ENCODE measurements at regions not wholly inside any gene's neighbourhood (a gene's known extent, or its start where the extent isn't known, plus 50 kb on each side); places are given as distances from the start of the nearest gene placed in this dataset.

DNA sequence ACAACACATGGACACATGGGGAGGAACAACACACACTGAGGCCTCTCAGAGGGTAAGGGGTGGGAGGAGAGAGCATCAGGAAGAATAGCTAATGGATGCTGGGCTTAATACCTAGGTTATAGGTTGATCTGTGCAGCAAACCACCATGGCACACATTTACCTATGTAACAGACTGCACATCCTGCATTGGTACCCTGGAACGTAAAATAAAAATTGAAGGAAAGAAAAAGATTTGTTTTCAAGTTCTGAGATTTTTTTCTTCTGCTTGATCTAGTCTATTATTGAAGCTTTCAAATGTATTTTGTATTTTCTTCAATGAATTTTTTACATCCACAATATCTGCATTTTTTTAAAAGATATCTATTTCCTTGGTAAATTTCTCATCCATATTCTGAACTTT, 59.3 kb upstream of the SLC4A10 start:
- Histone ChIP-seq H3K4me2 (ENCODE audit: insufficient read depth, insufficient read length, low read length) (no peak overlapping the region), H2BK5ac (ENCODE audit: insufficient read length, low read length) (no peak overlapping the region), H3K79me2 (ENCODE audit: insufficient read depth, low read length) (no peaks in the 10 kb centered on the region), H3K4ac (ENCODE audit: low read depth, low read length) (no peak overlapping the region), H3K23ac (ENCODE audit: insufficient read length, low read depth, low read length) (no peak overlapping the region), H3K9me3 (ENCODE audit: control insufficient read depth, low read depth, low read length) (no peaks in the 10 kb centered on the region), H2BK120ac (ENCODE audit: low read depth, low read length, poor library complexity, severe bottlenecking) (no peak overlapping the region), H2BK20ac (ENCODE audit: low read depth, low read length, poor library complexity, severe bottlenecking) (no peak overlapping the region), H3K9ac (ENCODE audit: extremely low read depth, insufficient read length, low read length) (no peak overlapping the region), H3K79me1 (ENCODE audit: insufficient read depth, low read depth, low read length, poor library complexity, severe bottlenecking) (no peaks in the 10 kb centered on the region), H3K27ac (ENCODE audit: insufficient read length, low read depth, low read length) (no peak overlapping the region), H4K5ac (ENCODE audit: insufficient read length, low read depth, low read length) (no peak overlapping the region), H3K14ac (ENCODE audit: insufficient read depth, low read length) (no peak overlapping the region), H2BK12ac (ENCODE audit: insufficient read length, low read depth, low read length) (no peak overlapping the region), H4K20me1 (ENCODE audit: control insufficient read depth, insufficient read depth, insufficient read length) (no peaks in the 10 kb centered on the region), H3K56ac (ENCODE audit: insufficient read length, low read depth, low read length) (no peak overlapping the region), H3T11ph (ENCODE audit: low read length) (no peak overlapping the region), H3K23me2 (ENCODE audit: insufficient read length, low read depth, low read length, poor library complexity, severe bottlenecking) (no peaks in the 10 kb centered on the region), H3K18ac (ENCODE audit: insufficient read length, low read depth, low read length) (no peak overlapping the region), H3K27me3 (ENCODE audit: insufficient read depth, low read length) (no peaks in the 10 kb centered on the region), H2AK5ac (ENCODE audit: insufficient read length, low read length) (no peak overlapping the region), H2BK15ac (ENCODE audit: low read depth, low read length) (no peak overlapping the region), H3K4me1 (ENCODE audit: insufficient read depth, low read length) (no peaks in the 10 kb centered on the region), H4K8ac (replicated peaks; ENCODE audit: insufficient read length, low read depth, low read length) (no peak overlapping the region), H2AFZ (ENCODE audit: low read length) (no peak overlapping the region), H4K91ac (ENCODE audit: insufficient read length, low read depth, low read length) (no peak overlapping the region)
- no CpG with 5 or more reads among the region's 1 CpG for WGBS (ENCODE audit: extremely low coverage, insufficient read length, low lambda C conversion rate)
- Mint-ChIP-seq H3K27me3 (ENCODE audit: low read depth) (peaks cover 2% of the 10 kb centered on the region; the same call in 1 of the 2 replicates), H3K4me3 (no peak overlapping the region), H3K4me1 (no peaks in the 10 kb centered on the region), H3K27ac (no peak overlapping the region), H3K36me3 (ENCODE audit: insufficient read depth in 1 of 3, low read depth in 3 of 3) (peaks cover 0 to 25% (median 7%) of the 10 kb centered on the region in 3 experiments; a peak in 3 of 7 replicates), H3K9me3 (peaks cover 22 to 32% of the 10 kb centered on the region in 2 experiments)
- DNase-seq: no peak
- TF ChIP-seq CTCF (conservative IDR thresholded peaks at IDR 0.05): no peak

Data from H9 (cell line).